Neural progenitor cell (in vitro differentiated cells): ENCODE measurements at regions not wholly inside any gene's neighbourhood (a gene's known extent, or its start where the extent isn't known, plus 50 kb on each side); places are given as distances from the start of the nearest gene placed in this dataset.

Source experiments
- EZH2 ChIP-seq: fragments of 200-600 bp; sonication (generic); IDR thresholded peaks from 2 replicates; pipeline ENCODE4 v1.6.1; 2017; ENCODE audit warnings: antibody characterized with exemption, mild to moderate bottlenecking, moderate library complexity
- EZH2phosphoT487 ChIP-seq: fragments of 200-600 bp; sonication (generic); IDR thresholded peaks from 2 replicates; pipeline ENCODE4 v1.6.1; 2017; ENCODE audit warnings: antibody characterized with exemption
- TF ChIP-seq, protein P1 (sequence below): fragments of 200-600 bp; sonication (generic); IDR thresholded peaks from 2 replicates; pipeline ENCODE4 v1.5.1; 2017; ENCODE audit warnings: antibody characterized with exemption, mild to moderate bottlenecking

- TF ChIP-seq, protein P1, sequence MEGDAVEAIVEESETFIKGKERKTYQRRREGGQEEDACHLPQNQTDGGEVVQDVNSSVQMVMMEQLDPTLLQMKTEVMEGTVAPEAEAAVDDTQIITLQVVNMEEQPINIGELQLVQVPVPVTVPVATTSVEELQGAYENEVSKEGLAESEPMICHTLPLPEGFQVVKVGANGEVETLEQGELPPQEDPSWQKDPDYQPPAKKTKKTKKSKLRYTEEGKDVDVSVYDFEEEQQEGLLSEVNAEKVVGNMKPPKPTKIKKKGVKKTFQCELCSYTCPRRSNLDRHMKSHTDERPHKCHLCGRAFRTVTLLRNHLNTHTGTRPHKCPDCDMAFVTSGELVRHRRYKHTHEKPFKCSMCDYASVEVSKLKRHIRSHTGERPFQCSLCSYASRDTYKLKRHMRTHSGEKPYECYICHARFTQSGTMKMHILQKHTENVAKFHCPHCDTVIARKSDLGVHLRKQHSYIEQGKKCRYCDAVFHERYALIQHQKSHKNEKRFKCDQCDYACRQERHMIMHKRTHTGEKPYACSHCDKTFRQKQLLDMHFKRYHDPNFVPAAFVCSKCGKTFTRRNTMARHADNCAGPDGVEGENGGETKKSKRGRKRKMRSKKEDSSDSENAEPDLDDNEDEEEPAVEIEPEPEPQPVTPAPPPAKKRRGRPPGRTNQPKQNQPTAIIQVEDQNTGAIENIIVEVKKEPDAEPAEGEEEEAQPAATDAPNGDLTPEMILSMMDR: no peak
- TF ChIP-seq EZH2phosphoT487 (no peak), EZH2 (no peak)
These were observed 758.3 kb downstream of the GBE1 start for GRCh38 chr3:81003008-81003645.
